Glomerular endothelial cell (primary cell): ENCODE measurements at regions not wholly inside any gene's neighbourhood (a gene's known extent, or its start where the extent isn't known, plus 50 kb on each side); places are given as distances from the start of the nearest gene placed in this dataset.

Experiments
- DNase-seq: peaks from one replicate; pipeline ENCODE4 v3.0.0-alpha.2; 2011; ENCODE audit warnings: low read depth, low spot score; ENCODE audit errors: extremely low read depth

- DNase-seq: no peak
Measured at GRCh38 chr7:20932785-20933527, 146.3 kb upstream of the SP8 start.

DNA sequence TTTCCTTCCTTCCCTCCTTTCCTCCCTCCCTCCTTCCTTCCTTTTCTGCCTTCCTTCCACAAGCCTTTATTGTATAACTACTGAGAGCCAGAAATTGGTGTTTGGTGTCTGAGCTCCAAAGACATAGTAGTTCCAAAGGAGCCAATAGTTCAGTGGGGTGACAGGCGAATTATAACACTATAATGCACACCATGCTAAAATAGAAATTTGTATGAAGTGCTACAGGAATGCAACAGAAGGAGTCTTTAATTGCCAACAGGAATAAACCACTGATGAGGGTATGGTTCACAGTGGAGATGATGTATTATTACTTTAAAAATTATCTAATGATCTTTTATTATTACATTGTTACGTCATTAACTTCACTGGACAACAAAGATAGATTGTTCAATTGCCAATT is 158.8 kb upstream of the SP8 start:
- DNase-seq: no peak

- no peak for DNase-seq
Measured at GRCh38 chr7:20952916-20953315, 166.2 kb upstream of the SP8 start.

GRCh38 chr7:20954711-20955619 is 168.3 kb upstream of the SP8 start:
- DNase-seq: no peak

GRCh38 chr7:20958572-20958971 is 171.9 kb upstream of the SP8 start:
- no peak for DNase-seq

- DNase-seq: no peak
Measured at GRCh38 chr7:20959281-20959680, 172.6 kb upstream of the SP8 start.

GRCh38 chr7:20963556-20964280 is 177.0 kb upstream of the SP8 start:
- no peak for DNase-seq

GRCh38 chr7:20964281-20964918 is 177.7 kb upstream of the SP8 start:
- no peak for DNase-seq

DNA sequence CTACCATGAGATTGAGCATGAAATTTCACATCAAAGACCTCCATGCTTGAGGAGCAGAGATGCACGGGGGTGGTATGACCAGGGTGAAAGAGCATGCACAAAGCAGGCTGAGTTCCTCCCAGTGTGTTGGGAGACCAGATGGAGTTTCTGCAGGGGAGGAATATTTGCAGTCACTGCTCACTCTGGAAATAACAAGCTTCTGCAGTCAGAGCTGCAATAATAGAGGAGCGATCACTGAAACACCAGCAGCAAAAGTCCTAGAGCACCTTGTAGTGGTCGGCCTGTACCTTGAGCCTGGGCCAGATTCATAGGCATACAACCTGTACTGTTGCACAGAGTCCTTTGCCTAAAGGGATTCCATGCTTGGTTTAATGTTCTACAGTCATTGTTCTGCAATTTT is 184.5 kb upstream of the SP8 start:
- no peak for DNase-seq

DNA sequence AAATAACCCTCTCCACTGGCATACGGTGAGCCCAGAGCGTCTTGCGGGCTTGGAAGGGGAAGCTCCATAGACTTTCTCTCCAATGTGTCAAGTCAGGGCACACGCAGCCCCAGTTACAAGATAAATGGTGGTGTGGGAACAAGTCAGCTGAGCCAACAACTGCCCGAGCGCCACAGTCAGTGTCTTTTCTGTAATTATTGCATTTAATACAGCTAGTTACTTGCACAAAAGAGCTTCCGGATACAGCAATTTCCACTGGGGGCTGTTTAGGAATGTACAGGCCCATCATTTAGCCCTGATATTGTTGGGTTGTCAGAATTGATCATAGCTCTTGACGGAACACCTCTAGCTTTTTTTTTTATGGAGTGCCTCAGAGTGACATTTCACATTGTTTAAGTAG is 193.5 kb upstream of the SP8 start:
- DNase-seq: no peak

DNA sequence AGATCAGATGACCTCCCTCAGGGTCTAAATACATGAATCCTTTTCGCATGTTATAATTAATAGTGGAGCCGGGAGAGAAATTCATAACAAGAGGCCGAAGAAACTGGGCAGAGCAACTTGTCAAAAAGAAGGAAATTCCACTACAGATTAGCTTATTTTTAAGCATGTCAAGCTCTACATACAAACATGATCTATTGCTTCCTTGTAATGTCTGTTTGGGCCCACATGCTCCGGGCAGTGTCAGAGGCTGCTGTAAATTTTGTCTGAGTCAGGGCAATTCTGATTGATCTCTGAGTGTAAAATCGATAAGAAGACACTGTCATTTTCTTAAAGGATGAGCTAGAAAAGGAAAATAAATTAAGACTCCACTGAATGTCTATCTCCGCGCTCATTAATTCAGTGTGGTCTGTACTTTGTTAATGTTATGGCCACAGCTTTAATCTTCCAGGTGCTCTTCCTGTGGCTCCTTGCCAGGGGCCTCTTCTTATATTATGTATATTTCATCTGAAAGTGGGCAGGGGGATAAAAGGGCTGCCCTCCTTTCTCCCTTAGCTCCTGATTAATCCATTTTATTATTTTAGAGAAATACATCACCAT is 194.1 kb upstream of the SP8 start:
- DNase-seq: no peak

- no peak for DNase-seq
Measured at GRCh38 chr7:20988340-20988739, 201.7 kb upstream of the SP8 start.

GRCh38 chr7:20991544-20991943 is 204.9 kb upstream of the SP8 start:
- DNase-seq: no peak

DNA sequence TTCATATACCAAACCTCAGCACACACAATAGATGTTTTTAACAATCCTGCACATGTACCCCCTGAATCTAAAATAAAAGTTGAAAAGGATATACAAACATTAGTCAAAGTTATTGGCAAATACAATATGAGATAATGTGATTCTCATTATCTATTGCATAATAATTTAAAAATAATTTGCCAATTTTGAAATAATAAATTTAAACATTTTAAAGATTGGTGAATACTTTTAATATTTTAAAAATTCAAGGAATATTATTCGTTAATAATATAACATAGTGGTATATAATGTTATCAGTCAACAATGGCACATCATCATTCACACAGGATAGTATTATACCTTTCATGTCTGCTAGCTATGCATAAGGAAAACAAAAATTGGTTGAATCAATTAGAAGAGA is 207.0 kb upstream of the SP8 start:
- DNase-seq: no peak

DNA sequence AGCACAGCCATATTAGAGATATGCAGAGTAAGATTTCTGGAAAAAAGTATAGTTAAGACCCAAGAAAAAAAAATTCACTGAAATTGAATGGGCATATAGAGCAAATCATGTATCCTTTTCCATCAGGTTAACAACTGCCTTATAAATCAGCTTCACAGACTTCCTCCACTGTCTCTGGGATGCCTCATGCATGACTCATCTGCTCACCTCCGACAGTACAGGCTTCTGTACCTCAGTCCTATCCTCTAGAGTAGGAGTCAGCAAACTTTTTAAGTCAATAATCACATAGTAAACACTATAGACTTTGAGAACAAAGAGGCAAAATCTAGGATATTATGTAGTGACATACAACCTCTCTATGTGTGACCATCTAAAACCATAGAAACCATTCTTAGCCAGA is 211.6 kb upstream of the SP8 start:
- no peak for DNase-seq

DNA sequence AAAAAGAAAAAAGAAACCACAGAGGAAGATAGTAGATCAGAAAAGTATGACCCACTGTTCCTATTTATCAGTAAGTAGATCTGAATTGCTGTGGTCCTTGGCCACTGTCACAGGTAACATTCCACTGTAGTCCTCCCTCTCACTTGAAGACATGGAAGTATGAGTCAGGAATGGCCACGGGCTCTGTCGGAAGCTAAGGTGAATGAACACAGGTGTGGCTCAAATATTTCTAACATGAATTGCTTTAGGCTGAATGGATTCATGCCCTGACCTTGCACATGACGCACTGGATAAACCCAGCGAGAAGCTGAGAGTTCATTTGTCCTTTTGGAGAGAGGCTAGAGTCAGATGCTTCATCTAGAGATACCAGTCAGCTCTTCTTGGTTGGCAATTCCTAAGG is 224.5 kb upstream of the SP8 start:
- no peak for DNase-seq

- DNase-seq: no peak
Measured at GRCh38 chr7:21013765-21014539, 227.3 kb upstream of the SP8 start.

DNA sequence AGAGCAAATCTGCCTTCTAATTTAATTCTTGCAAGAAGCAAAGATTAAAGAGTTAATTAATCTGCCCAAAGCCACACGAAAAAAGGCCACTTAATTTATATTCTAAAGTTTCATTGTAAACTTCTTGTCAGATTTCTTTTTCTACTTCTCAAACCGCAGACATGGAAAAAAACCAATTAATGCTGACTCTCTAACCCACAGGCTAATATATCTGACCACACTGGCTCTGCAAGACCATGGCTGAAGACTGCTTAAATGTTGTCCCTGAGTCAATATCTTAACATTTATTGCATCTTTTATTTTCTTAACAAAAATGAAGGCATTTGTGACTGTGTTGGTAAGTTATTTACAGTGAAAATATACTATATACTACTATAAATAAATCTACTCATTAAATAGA is 234.0 kb upstream of the SP8 start:
- DNase-seq: no peak

- no peak for DNase-seq
Measured at GRCh38 chr7:21023841-21024484, 237.3 kb upstream of the SP8 start.
